Neural progenitor cell (in vitro differentiated cells): ENCODE measurements at regions not wholly inside any gene's neighbourhood (a gene's known extent, or its start where the extent isn't known, plus 50 kb on each side); places are given as distances from the start of the nearest gene placed in this dataset.

Experiments used
- DNase-seq: peaks from one replicate; pipeline ENCODE4 v3.0.0-alpha.2; 2016; ENCODE audit warnings: low spot score
- H2AFZ ChIP-seq: fragments of 200-600 bp; sonication (generic); replicated peaks from 2 replicates; pipeline ENCODE4 v1.6.1; 2016; ENCODE audit warnings: antibody characterized with exemption
- H3F3A ChIP-seq: fragments of 200-600 bp; sonication (generic); 2 replicates; pipeline ENCODE4 v1.6.1; 2016; ENCODE audit warnings: antibody characterized with exemption, low read depth
- H3K27ac ChIP-seq: fragments of 200-600 bp; sonication (generic); 2 replicates; pipeline ENCODE4 v1.5.1; 2016; ENCODE audit warnings: mild to moderate bottlenecking
- H3K27me3 ChIP-seq: fragments of 200-600 bp; sonication (generic); 2 replicates; pipeline ENCODE4 v1.6.1; 2016; ENCODE audit warnings: mild to moderate bottlenecking, moderate library complexity
- H3K36me3 ChIP-seq: fragments of 200-600 bp; sonication (generic); 2 replicates; pipeline ENCODE4 v1.5.1; 2016
- H3K4me1 ChIP-seq: fragments of 200-600 bp; sonication (generic); 2 replicates; pipeline ENCODE4 v1.6.1; 2016; ENCODE audit warnings: mixed run types
- H3K4me2 ChIP-seq: fragments of 200-600 bp; sonication (generic); 2 replicates; pipeline ENCODE4 v1.6.1; 2016
- H3K4me3 ChIP-seq: fragments of 200-600 bp; sonication (generic); 2 replicates; pipeline ENCODE4 v1.5.1; 2016
- H3K79me2 ChIP-seq: fragments of 200-600 bp; sonication (generic); 2 replicates; pipeline ENCODE4 v1.6.1; 2016; ENCODE audit warnings: low read depth
- H3K9ac ChIP-seq: fragments of 200-600 bp; sonication (generic); 2 replicates; pipeline ENCODE4 v1.6.1; 2016
- H3K9me3 ChIP-seq: fragments of 200-600 bp; sonication (generic); 2 replicates; pipeline ENCODE4 v1.5.1; 2016; ENCODE audit warnings: low read depth
- H4K20me1 ChIP-seq: fragments of 200-600 bp; sonication (generic); 2 replicates; pipeline ENCODE4 v1.6.1; 2016; ENCODE audit warnings: low read depth
- H3K27ac Mint-ChIP-seq: 3 replicates; pipeline ENCODE4 v1.8.0; 2021; ENCODE audit warnings: mixed read lengths
- H3K27me3 Mint-ChIP-seq: 2 replicates; pipeline ENCODE4 v1.8.0; 2022; ENCODE audit warnings: low read depth, mild to moderate bottlenecking, inconsistent platforms, moderate library complexity, mixed read lengths; ENCODE audit not compliant: insufficient read depth
- H3K36me3 Mint-ChIP-seq: 3 replicates; pipeline ENCODE4 v1.8.0; 2021; ENCODE audit warnings: mixed read lengths
- H3K4me1 Mint-ChIP-seq: 3 replicates; pipeline ENCODE4 v1.8.0; 2021; ENCODE audit warnings: mixed read lengths
- H3K4me3 Mint-ChIP-seq: 3 replicates; pipeline ENCODE4 v1.8.0; 2021; ENCODE audit warnings: mild to moderate bottlenecking, moderate library complexity, mixed read lengths
- H3K9me3 Mint-ChIP-seq: 3 replicates; pipeline ENCODE4 v1.8.0; 2020; ENCODE audit warnings: mixed read lengths
- CTCF ChIP-seq: fragments of 200-600 bp; sonication (generic); IDR thresholded peaks from 2 replicates; pipeline ENCODE4 v1.5.1; 2017; ENCODE audit warnings: antibody characterized with exemption, mild to moderate bottlenecking
- EZH2 ChIP-seq: fragments of 200-600 bp; sonication (generic); IDR thresholded peaks from 2 replicates; pipeline ENCODE4 v1.6.1; 2017; ENCODE audit warnings: antibody characterized with exemption, mild to moderate bottlenecking, moderate library complexity
- EZH2phosphoT487 ChIP-seq: fragments of 200-600 bp; sonication (generic); IDR thresholded peaks from 2 replicates; pipeline ENCODE4 v1.6.1; 2017; ENCODE audit warnings: antibody characterized with exemption

DNA sequence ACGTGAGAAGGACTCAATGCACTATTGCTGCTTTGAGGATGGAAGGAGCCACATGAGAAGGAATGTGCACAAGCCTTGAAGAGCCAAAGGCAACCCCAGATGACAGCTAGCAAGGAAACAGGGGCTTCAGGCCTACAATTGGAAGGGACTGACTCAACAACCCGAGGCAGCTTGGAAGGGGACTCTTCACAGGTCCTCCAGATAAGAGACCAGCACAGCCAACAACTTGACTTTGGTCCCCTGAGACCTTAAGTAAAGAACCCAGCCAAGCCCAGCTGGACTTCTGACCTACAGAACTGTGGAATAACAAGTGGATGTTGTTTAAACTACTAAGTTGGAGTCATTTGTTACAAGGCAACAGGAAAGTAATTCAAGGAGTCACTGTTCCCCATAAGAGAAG lies 277.2 kb downstream of the SUCLG1 start:
- no peaks in the 10 kb centered on the region for H3K36me3 ChIP-seq
- TF ChIP-seq EZH2phosphoT487 (no peak), CTCF (no peak), EZH2 (no peak)
- no peaks in the 10 kb centered on the region for H3K36me3 Mint-ChIP-seq
- no peak overlapping the region for H3K27ac ChIP-seq
- no peaks in the 10 kb centered on the region for H3F3A ChIP-seq
- H3K9me3 ChIP-seq = no peaks in the 10 kb centered on the region
- H3K27ac Mint-ChIP-seq = no peak overlapping the region
- no peaks in the 10 kb centered on the region for H3K27me3 ChIP-seq
- H3K79me2 ChIP-seq = no peaks in the 10 kb centered on the region
- H3K4me1 ChIP-seq = no peaks in the 10 kb centered on the region
- no peak overlapping the region for H2AFZ ChIP-seq
- no peaks in the 10 kb centered on the region for H3K27me3 Mint-ChIP-seq
- no peak overlapping the region for H3K4me2 ChIP-seq
- H3K4me1 Mint-ChIP-seq = peaks cover 3% of the 10 kb centered on the region
- no peak overlapping the region for H3K4me3 Mint-ChIP-seq
- no peak overlapping the region for H3K9ac ChIP-seq
- no peak for DNase-seq
- no peaks in the 10 kb centered on the region for H3K9me3 Mint-ChIP-seq
- H4K20me1 ChIP-seq = no peaks in the 10 kb centered on the region
- no peak overlapping the region for H3K4me3 ChIP-seq

GRCh38 chr2:84177733-84178132 lies 281.3 kb downstream of the SUCLG1 start:
- H3K9ac ChIP-seq = no peak overlapping the region
- Mint-ChIP-seq H3K4me1 (peaks cover 3% of the 10 kb centered on the region), H3K27me3 (no peaks in the 10 kb centered on the region), H3K9me3 (no peaks in the 10 kb centered on the region), H3K27ac (no peak overlapping the region), H3K4me3 (no peak overlapping the region), H3K36me3 (no peaks in the 10 kb centered on the region)
- no peak overlapping the region for H3K4me3 ChIP-seq
- no peaks in the 10 kb centered on the region for H3K27me3 ChIP-seq
- H3K4me2 ChIP-seq = no peak overlapping the region
- H3K27ac ChIP-seq = no peak overlapping the region
- TF ChIP-seq EZH2phosphoT487 (no peak), EZH2 (no peak), CTCF (no peak)
- peak; percentile 2 for DNase-seq
- no peaks in the 10 kb centered on the region for H3K4me1 ChIP-seq
- no peaks in the 10 kb centered on the region for H4K20me1 ChIP-seq
- H3K79me2 ChIP-seq = no peaks in the 10 kb centered on the region
- no peaks in the 10 kb centered on the region for H3F3A ChIP-seq
- H3K36me3 ChIP-seq = no peaks in the 10 kb centered on the region
- H2AFZ ChIP-seq = no peak overlapping the region
- H3K9me3 ChIP-seq = no peaks in the 10 kb centered on the region

GRCh38 chr2:84175970-84176369 lies 283.1 kb downstream of the SUCLG1 start:
- Mint-ChIP-seq H3K4me1 (peaks cover 3% of the 10 kb centered on the region), H3K27me3 (no peaks in the 10 kb centered on the region), H3K27ac (no peak overlapping the region), H3K9me3 (no peaks in the 10 kb centered on the region), H3K36me3 (no peaks in the 10 kb centered on the region), H3K4me3 (no peak overlapping the region)
- H3K4me2 ChIP-seq = no peak overlapping the region
- H3K9me3 ChIP-seq = no peaks in the 10 kb centered on the region
- H3K36me3 ChIP-seq = no peaks in the 10 kb centered on the region
- TF ChIP-seq EZH2 (no peak), CTCF (no peak), EZH2phosphoT487 (no peak)
- H3K79me2 ChIP-seq = no peaks in the 10 kb centered on the region
- H2AFZ ChIP-seq = no peak overlapping the region
- H3K27me3 ChIP-seq = no peaks in the 10 kb centered on the region
- no peaks in the 10 kb centered on the region for H3F3A ChIP-seq
- DNase-seq = no peak
- H3K27ac ChIP-seq = no peak overlapping the region
- no peaks in the 10 kb centered on the region for H3K4me1 ChIP-seq
- no peak overlapping the region for H3K9ac ChIP-seq
- H3K4me3 ChIP-seq = no peak overlapping the region
- no peaks in the 10 kb centered on the region for H4K20me1 ChIP-seq

DNA sequence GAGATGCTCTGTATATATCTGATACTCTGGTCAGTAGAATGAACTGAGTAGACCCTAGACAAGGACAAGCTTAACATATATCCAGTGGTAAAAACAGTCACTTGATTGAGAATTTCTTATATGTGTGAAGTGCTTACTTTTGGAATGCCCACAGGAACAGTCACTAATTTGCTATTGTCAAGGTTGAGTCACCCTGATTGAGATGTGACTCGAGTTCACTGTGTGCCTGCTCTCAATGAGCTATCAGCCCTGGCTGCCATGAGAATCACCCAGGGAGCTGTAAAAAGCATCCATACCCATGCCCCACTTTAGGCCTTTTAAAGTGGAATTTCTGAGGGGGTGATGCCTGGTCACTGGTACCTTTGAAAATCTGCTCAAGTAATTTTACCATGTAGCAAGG lies 283.7 kb downstream of the SUCLG1 start:
- H3K4me1 ChIP-seq = no peaks in the 10 kb centered on the region
- no peak overlapping the region for H3K27ac ChIP-seq
- H3F3A ChIP-seq = no peaks in the 10 kb centered on the region
- H3K4me2 ChIP-seq = no peak overlapping the region
- H3K4me1 Mint-ChIP-seq = no peaks in the 10 kb centered on the region
- TF ChIP-seq EZH2phosphoT487 = no peak
- TF ChIP-seq CTCF = no peak
- no peak for TF ChIP-seq EZH2
- peaks cover under 1% of the 10 kb centered on the region for H3K27me3 Mint-ChIP-seq
- no peaks in the 10 kb centered on the region for H3K79me2 ChIP-seq
- no peak overlapping the region for H3K4me3 ChIP-seq
- no peak for DNase-seq
- H3K9me3 Mint-ChIP-seq = no peaks in the 10 kb centered on the region
- H3K36me3 ChIP-seq = no peaks in the 10 kb centered on the region
- H4K20me1 ChIP-seq = no peaks in the 10 kb centered on the region
- H3K9ac ChIP-seq = no peak overlapping the region
- H3K9me3 ChIP-seq = no peaks in the 10 kb centered on the region
- H3K36me3 Mint-ChIP-seq = no peaks in the 10 kb centered on the region
- no peak overlapping the region for H2AFZ ChIP-seq
- H3K27me3 ChIP-seq = no peaks in the 10 kb centered on the region
- H3K27ac Mint-ChIP-seq = no peak overlapping the region
- H3K4me3 Mint-ChIP-seq = no peak overlapping the region
